KMS-11 (cell line): ENCODE measurements at regions not wholly inside any gene's neighbourhood (a gene's known extent, or its start where the extent isn't known, plus 50 kb on each side); places are given as distances from the start of the nearest gene placed in this dataset.

Experiments
- H2AFZ ChIP-seq: fragments of 200-600 bp; sonication (generic); 2 replicates; pipeline ENCODE4 v1.6.1; 2016; ENCODE audit warnings: antibody characterized with exemption, mixed run types, low read depth
- H3K27ac ChIP-seq: fragments of 200-600 bp; sonication (generic); 2 replicates; pipeline ENCODE4 v1.6.1; 2016; ENCODE audit warnings: mild to moderate bottlenecking, mixed run types
- H3K27me3 ChIP-seq: fragments of 200-600 bp; sonication (generic); 2 replicates; pipeline ENCODE4 v1.6.1; 2017; ENCODE audit warnings: mild to moderate bottlenecking, low read depth, mixed run types, moderate library complexity; ENCODE audit not compliant: insufficient read depth
- H3K36me3 ChIP-seq: fragments of 200-600 bp; sonication (generic); 2 replicates; pipeline ENCODE4 v1.6.1; 2017; ENCODE audit warnings: mild to moderate bottlenecking, mixed run types; ENCODE audit not compliant: insufficient read depth
- H3K4me1 ChIP-seq: fragments of 200-600 bp; sonication (generic); 2 replicates; pipeline ENCODE4 v1.6.1; 2016; ENCODE audit warnings: mild to moderate bottlenecking, low read depth, mixed run types; ENCODE audit not compliant: poor library complexity, severe bottlenecking
- H3K4me2 ChIP-seq: fragments of 200-600 bp; sonication (generic); 2 replicates; pipeline ENCODE4 v1.7.0; 2016; ENCODE audit warnings: mild to moderate bottlenecking, mixed run types
- H3K4me3 ChIP-seq: fragments of 200-600 bp; sonication (generic); IDR thresholded peaks from 2 replicates; pipeline ENCODE4 v1.6.1; 2017; ENCODE audit warnings: low read depth, low read length, mixed read lengths; ENCODE audit not compliant: insufficient read depth
- H3K79me2 ChIP-seq: fragments of 200-600 bp; sonication (generic); 2 replicates; pipeline ENCODE4 v1.6.1; 2016; ENCODE audit warnings: low read depth, mixed run types; ENCODE audit not compliant: insufficient read depth
- H3K9ac ChIP-seq: fragments of 200-600 bp; sonication (generic); 2 replicates; pipeline ENCODE4 v1.6.1; 2016; ENCODE audit warnings: mild to moderate bottlenecking, mixed run types
- H4K20me1 ChIP-seq: fragments of 200-600 bp; sonication (generic); 2 replicates; pipeline ENCODE4 v1.6.1; 2016; ENCODE audit warnings: mild to moderate bottlenecking, mixed run types; ENCODE audit not compliant: insufficient read depth
- CTCF ChIP-seq: fragments of 200-600 bp; sonication (generic); conservative IDR thresholded peaks from 2 replicates; pipeline ENCODE4 v1.6.1; 2017; ENCODE audit warnings: low read depth, mild to moderate bottlenecking, antibody characterized with exemption, low read length, moderate library complexity, mixed read lengths

- Histone ChIP-seq H2AFZ (no peak overlapping the region), H3K27me3 (no peaks in the 10 kb centered on the region)
- TF ChIP-seq CTCF: no peak
These were observed 254.1 kb downstream of the FGF9 start for GRCh38 chr13:21924958-21925357.

GRCh38 chr13:21925720-21926119, 254.8 kb downstream of the FGF9 start:
- H3K4me1 ChIP-seq: no peaks in the 10 kb centered on the region
- no peak overlapping the region for H2AFZ ChIP-seq
- no peaks in the 10 kb centered on the region for H3K27me3 ChIP-seq
- TF ChIP-seq CTCF: no peak
- no peak overlapping the region for H3K4me2 ChIP-seq
- H4K20me1 ChIP-seq: no peaks in the 10 kb centered on the region
- H3K27ac ChIP-seq: no peak overlapping the region
- no peak overlapping the region for H3K4me3 ChIP-seq
- no peak overlapping the region for H3K9ac ChIP-seq
- H3K79me2 ChIP-seq: no peaks in the 10 kb centered on the region
- no peaks in the 10 kb centered on the region for H3K36me3 ChIP-seq

More at GRCh38 chr13:21924958-21925357, 254.1 kb downstream of the FGF9 start:
- no peaks in the 10 kb centered on the region for H3K4me1 ChIP-seq
- no peak overlapping the region for H3K4me3 ChIP-seq
- H3K36me3 ChIP-seq: no peaks in the 10 kb centered on the region
- no peak overlapping the region for H3K9ac ChIP-seq
- no peak overlapping the region for H3K27ac ChIP-seq
- H3K79me2 ChIP-seq: no peaks in the 10 kb centered on the region
- H3K4me2 ChIP-seq: no peak overlapping the region
- no peaks in the 10 kb centered on the region for H4K20me1 ChIP-seq

- Histone ChIP-seq H4K20me1 (no peaks in the 10 kb centered on the region), H3K4me3 (no peak overlapping the region), H2AFZ (no peak overlapping the region), H3K4me1 (no peaks in the 10 kb centered on the region), H3K4me2 (no peak overlapping the region), H3K27me3 (no peaks in the 10 kb centered on the region), H3K36me3 (no peaks in the 10 kb centered on the region), H3K79me2 (no peaks in the 10 kb centered on the region), H3K9ac (no peak overlapping the region), H3K27ac (no peak overlapping the region)
- TF ChIP-seq CTCF: no peak
These were observed 258.5 kb downstream of the FGF9 start for GRCh38 chr13:21929400-21929799.

GRCh38 chr13:21930536-21930935, 259.7 kb downstream of the FGF9 start:
- H3K27me3 ChIP-seq: no peaks in the 10 kb centered on the region
- no peak overlapping the region for H3K27ac ChIP-seq
- TF ChIP-seq CTCF: no peak
- H3K79me2 ChIP-seq: no peaks in the 10 kb centered on the region
- no peak overlapping the region for H3K4me3 ChIP-seq
- no peaks in the 10 kb centered on the region for H3K36me3 ChIP-seq
- H2AFZ ChIP-seq: no peak overlapping the region
- H3K9ac ChIP-seq: no peak overlapping the region
- no peaks in the 10 kb centered on the region for H4K20me1 ChIP-seq
- no peak overlapping the region for H3K4me2 ChIP-seq
- H3K4me1 ChIP-seq: no peaks in the 10 kb centered on the region
